G401 (cell line): ENCODE measurements at regions not wholly inside any gene's neighbourhood (a gene's known extent, or its start where the extent isn't known, plus 50 kb on each side); places are given as distances from the start of the nearest gene placed in this dataset.
"Not testable (repeated sequence)": the region's sequence is repeated elsewhere in the genome, so short reads cannot be mapped to it uniquely, and the experiment has no call there.

ENCODE experiments used
- DNase-seq: peaks from one replicate; pipeline ENCODE4 v3.0.0-alpha.2; 2015; ENCODE audit warnings: low spot score
- in situ Hi-C: cut with HindIII; loops from 2 replicates; pipeline ENCODE4 v1.10.0; 2016; ENCODE audit warnings: low sequenced_read_pairs, mixed read lengths

DNA sequence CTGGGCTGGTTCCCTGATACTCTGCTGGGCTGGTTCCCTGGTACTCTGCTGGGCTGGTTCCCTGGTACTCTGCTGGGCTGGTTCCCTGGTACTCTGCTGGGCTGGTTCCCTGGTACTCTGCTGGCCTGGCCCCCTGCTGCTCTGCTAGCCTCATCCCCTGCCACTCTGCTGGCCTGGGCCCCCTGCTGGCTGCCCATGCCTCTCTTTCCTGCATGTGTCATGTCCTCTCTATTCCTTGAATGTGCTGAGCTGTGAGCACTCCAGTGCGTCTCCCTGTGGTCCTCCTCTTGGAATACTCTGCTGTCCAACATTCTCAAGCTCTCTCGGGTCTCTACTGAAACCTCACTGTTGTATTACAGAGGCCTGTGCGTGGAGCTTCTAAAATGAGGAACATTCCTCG, 216.3 kb downstream of the RNF144A start:
- DNase-seq = no peak
- in situ Hi-C loops = no loop called here

- no peak for DNase-seq
- in situ Hi-C loops = no loop called here
Measured at GRCh38 chr2:7140306-7140705, 223.1 kb downstream of the RNF144A start.

- in situ Hi-C loops = no loop called here
- DNase-seq = no peak
Measured at GRCh38 chr2:7145707-7146106, 228.5 kb downstream of the RNF144A start.

DNA sequence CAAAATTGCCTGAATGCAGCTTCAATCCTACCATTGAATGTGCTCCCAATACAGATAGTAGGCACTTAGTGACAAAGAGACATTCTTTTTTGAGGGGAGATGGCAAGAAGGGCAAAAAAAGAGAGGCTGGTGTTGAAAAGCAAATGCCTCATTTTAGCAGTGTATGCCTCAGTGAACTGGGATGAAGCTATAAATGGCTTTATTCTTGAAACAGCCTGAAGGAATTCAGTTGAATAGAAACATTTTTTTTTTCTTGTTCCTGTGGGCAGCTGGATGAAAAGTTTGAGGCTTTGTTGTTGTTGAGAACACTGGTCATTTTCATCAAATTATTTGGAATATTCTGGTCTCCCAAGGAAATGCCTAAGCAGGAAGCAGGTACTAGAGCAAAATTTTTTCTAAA, 228.9 kb downstream of the RNF144A start:
- in situ Hi-C loops = no loop called here

GRCh38 chr2:7154656-7155055, 237.4 kb downstream of the RNF144A start:
- no peak for DNase-seq
- in situ Hi-C loops = no loop called here

More for the DNA sequence above, 228.9 kb downstream of the RNF144A start:
- DNase-seq = no peak

GRCh38 chr2:7161501-7161900, 244.3 kb downstream of the RNF144A start:
- in situ Hi-C loops = no loop called here
- DNase-seq = no peak

GRCh38 chr2:7165736-7166135, 248.5 kb downstream of the RNF144A start:
- DNase-seq = no peak
- in situ Hi-C loops = no loop called here

- DNase-seq = no peak
- in situ Hi-C loops = no loop called here
Measured at GRCh38 chr2:7167801-7168411, 250.7 kb downstream of the RNF144A start.

- in situ Hi-C loops = no loop called here
- no peak for DNase-seq
Measured at GRCh38 chr2:7169593-7169992, 252.4 kb downstream of the RNF144A start.

GRCh38 chr2:7178996-7179395, 261.8 kb downstream of the RNF144A start:
- in situ Hi-C loops, DNase-seq: not testable (repeated sequence)

- no peak for DNase-seq
- in situ Hi-C loops = no loop called here
Measured at GRCh38 chr2:7180638-7181370, 263.6 kb downstream of the RNF144A start.

- in situ Hi-C loops = no loop called here
- no peak for DNase-seq
Measured at GRCh38 chr2:7182525-7182924, 265.3 kb downstream of the RNF144A start.

DNA sequence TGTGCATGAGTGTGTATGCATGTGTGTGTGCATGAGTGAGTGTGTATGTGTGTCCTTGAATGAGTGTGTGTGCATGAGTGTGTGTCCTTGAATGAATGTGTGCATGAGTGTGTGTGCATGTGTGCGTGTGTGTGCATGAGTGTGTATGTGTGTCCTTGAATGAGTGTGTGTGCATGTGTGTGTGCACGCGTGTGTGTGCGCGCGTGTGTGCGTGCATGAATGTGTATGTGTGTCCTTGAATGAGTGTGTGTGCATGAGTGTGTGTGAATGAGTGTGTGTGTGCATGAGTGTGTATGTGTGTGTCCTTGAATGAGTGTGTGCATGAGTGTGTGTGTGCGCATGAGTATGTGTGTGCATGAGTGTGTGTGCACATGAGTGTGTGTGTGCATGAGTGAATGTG, 271.9 kb downstream of the RNF144A start:
- no peak for DNase-seq
- in situ Hi-C loops = no loop called here

DNA sequence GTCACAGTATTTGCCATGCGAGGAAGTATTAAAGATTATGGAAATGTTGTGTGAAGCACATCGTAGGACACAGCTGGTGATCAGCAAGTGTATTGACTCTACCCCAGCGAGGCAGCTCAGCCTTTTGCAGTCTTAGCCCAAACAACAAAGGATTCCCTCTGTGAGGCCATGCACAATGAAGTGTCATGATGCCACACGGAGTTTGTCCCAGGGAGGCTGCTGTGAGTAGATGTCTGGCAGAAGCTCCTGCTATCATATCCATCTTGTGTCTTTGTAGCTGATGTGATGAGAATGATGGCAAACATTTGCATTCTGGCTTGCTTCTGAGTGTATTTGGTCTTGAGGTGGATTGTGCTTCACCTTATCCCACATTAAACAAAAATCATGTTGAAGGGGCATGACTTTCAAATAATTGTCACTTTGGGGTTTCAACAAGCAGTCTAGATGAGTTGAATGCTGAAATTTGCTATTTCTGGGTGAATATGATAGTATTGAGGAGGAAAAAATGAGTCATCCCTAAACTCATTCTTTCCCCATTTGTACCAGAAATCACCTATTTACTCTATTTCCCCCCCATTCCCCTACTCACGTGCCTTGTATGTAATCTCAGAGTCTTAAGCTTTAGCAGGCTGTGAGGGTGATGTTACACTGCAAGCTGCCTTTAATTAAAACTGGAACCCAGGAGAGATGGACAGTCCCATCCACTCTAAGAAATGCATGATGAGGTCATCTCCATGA, 273.5 kb downstream of the RNF144A start:
- no peak for DNase-seq
- in situ Hi-C loops = no loop called here

DNA sequence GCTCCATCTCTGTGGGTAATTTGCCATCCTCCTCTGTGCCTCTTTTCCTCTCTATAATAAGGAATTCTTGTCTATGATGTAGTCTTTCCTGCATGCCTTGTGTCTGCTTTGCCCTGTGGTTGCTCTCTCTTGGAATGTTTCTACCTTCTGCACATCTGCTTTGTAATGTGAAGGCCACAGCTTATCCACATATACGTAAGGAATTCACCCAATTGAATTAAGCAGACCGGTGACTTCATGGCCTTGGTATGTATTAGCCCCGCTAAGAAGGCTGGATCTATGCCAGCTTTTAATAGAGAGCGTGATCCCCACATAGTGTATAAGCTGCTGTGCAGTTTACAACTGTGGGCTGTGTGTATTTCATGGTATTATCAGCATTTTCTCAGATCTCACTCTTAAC, 274.7 kb downstream of the RNF144A start:
- no peak for DNase-seq
- in situ Hi-C loops = no loop called here

DNA sequence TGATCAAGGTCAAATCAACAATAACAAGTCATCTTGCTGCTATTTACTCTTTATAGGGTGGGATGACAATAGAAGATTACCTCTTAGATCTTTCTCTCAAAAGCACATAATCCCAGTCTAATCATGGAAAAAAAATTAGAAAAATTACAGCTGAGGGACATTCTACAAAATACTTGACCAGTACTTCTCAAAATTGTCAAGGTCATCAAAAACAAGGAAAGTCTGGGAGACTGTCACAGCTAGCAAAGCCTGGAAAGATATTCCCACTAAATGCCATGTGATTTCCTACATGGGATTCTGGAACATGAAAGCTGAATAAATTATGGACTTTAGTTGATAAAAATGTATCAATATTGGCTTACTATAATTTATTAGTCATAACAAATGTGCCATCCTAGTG, 276.2 kb downstream of the RNF144A start:
- no peak for DNase-seq
- in situ Hi-C loops = no loop called here

DNA sequence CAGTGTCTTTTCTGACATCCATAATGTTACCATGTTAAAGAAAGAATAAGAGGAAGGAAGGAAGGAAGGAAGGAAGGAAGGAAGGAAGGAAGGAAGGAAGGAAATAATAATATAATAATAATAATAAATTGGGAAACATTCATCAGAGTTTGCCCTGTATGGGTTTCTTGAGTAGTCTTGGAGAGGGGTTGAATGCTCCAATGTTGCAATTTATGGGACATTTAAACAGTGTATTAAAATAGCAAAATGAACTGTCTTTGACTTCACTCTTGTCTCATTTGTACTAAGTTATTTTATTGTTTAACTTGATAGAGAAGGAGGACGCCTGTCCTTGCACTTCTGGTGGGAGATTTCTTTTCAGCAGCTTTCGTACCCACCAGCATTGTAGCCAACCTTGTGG, 277.7 kb downstream of the RNF144A start:
- in situ Hi-C loops = no loop called here
- DNase-seq = no peak

DNA sequence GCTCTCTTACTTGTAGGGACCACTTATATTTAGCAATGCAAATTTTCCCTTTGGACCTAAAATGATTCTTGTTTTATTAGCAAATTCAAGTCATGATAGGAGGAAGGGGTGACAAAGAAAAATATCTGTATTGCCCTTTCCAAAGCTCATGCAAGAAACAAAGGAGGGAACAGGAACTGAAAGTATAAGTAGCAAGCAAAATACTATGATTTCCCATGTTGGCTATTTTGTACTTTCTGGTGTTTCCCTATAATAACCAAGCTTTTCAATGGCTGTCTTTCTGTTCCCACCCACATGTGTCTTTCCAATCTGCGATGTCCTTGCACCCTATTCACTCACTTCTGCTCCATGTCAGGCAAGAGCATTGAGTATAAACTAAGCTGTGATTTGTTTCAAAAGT, 279.7 kb downstream of the RNF144A start:
- DNase-seq = no peak
- in situ Hi-C loops = no loop called here

DNA sequence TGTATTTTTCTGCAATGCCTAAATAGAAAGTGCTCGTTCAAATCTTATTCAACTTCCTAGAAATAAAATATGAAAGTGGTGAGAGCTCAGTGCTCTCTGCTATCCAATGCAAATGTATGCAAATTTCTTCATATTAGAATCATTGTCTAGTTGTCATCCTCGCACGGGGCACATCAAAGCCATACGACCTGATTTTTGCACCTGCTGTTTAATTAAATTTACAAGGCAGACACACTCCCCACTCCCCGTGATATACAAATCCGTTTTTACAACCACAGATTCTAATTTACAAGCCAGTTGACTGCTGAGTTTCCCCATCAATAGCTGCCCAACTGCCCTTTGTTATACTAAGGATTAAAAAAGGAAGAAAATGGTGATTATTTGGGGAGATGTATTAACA, 284.6 kb downstream of the RNF144A start:
- no peak for DNase-seq
- in situ Hi-C loops = no loop called here

DNA sequence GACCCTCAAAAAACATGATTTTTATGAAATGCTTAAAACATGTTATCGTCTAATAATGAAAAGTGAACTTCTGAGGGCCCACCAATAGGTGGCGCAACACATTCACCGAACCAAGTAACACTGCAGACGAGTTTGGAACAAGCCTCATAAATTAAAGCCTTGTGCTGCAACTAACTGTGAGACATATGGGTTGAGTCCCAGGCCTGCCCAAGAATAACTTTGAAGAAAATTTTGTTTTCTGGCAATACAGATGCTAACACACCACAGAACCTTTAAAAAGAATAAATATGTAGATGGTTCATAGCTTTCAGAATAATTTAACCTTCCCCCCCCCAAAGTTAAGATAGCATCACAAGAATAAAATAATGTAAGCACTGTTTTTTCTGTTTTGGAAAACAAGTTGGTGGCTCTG, 285.9 kb downstream of the RNF144A start:
- peak; percentile 89 for DNase-seq
- in situ Hi-C loops = no loop called here
